ENCODE measurements at regions not wholly inside any gene's neighbourhood (a gene's known extent, or its start where the extent isn't known, plus 50 kb on each side); places are given as distances from the start of the nearest gene placed in this dataset.

- H3K4me3 ChIP-seq (replicated peaks; ENCODE audit: low read depth, low read length) = no peak overlapping the region
- no peak for DNase-seq (ENCODE audit: extremely low read depth, low read depth)
- no peak for TF ChIP-seq CTCF (IDR thresholded peaks at IDR 0.05; ENCODE audit: low read depth, low read length, missing control alignments)
Measured at GRCh38 chr13:22698467-22698866, 482.3 kb upstream of the SGCG start.

GRCh38 chr13:22700246-22700887, 480.4 kb upstream of the SGCG start:
- H3K4me3 ChIP-seq (replicated peaks; ENCODE audit: low read depth, low read length) = no peak overlapping the region
- no peak for TF ChIP-seq CTCF (IDR thresholded peaks at IDR 0.05; ENCODE audit: low read depth, low read length, missing control alignments)
- no peak for DNase-seq (ENCODE audit: extremely low read depth, low read depth)

DNA sequence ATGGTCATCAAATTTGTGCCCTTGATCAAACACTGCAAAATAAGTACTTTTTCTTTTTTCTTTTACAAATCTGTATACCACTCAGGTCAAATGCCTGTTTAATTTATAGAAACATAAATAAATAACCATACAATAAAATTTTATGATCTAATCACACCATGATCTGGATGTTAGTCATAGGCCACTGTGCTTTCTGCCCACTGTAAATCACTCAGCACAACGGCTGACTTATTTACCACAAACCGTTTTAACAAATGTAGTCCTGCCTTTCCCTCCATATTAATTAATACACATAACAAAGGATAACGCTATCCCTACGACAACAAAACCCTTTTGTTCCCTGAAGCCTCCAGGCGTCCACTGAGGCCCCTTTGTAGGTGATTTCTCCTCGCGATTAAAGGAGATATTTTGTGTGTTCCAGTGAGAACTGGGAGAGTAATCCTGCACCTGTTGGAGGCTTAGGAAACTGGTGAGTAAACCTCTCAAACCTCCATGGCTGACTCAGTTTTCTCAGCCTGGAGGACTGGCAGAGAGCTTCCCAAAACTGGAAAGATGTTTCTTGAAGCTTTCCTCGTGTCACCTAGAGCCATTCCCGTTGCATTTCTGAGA, 477.1 kb upstream of the SGCG start:
- DNase-seq (ENCODE audit: extremely low read depth, low read depth) = no peak
- H3K4me3 ChIP-seq (replicated peaks; ENCODE audit: low read depth, low read length) = no peak overlapping the region
- TF ChIP-seq CTCF (IDR thresholded peaks at IDR 0.05; ENCODE audit: low read depth, low read length, missing control alignments) = no peak

GRCh38 chr13:22707946-22708345, 472.8 kb upstream of the SGCG start:
- no peak overlapping the region for H3K4me3 ChIP-seq (replicated peaks; ENCODE audit: low read depth, low read length)
- TF ChIP-seq CTCF (IDR thresholded peaks at IDR 0.05; ENCODE audit: low read depth, low read length, missing control alignments) = no peak
- DNase-seq (ENCODE audit: extremely low read depth, low read depth) = no peak

DNA sequence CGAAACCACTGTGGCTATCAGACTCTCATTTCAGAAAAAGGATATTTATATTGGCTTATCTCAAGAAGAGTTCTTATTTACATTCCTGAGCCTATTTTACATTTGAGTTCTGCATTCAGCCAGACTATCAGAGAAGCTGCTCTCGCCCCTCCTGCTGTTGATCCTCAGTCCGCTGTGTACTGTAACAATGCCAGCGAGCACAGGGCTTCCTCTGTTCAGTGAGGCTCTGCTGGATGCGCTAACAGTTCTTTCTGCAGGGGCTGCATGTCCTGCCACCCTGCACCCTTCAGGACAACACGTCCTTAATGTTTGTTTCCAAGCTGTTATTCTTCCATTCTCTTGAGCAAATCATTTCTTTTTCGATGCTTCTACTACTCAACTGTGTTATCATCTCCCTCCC, 463.7 kb upstream of the SGCG start:
- no peak overlapping the region for H3K4me3 ChIP-seq (replicated peaks; ENCODE audit: low read depth, low read length)
- no peak for DNase-seq (ENCODE audit: extremely low read depth, low read depth)
- no peak for TF ChIP-seq CTCF (IDR thresholded peaks at IDR 0.05; ENCODE audit: low read depth, low read length, missing control alignments)

GRCh38 chr13:22726726-22727125, 454.1 kb upstream of the SGCG start:
- no peak overlapping the region for H3K4me3 ChIP-seq (replicated peaks; ENCODE audit: low read depth, low read length)
- DNase-seq (ENCODE audit: extremely low read depth, low read depth) = no peak
- TF ChIP-seq CTCF (IDR thresholded peaks at IDR 0.05; ENCODE audit: low read depth, low read length, missing control alignments) = no peak
